Dedifferentiated amniotic fluid mesenchymal stem cell (primary cell): ENCODE measurements at regions not wholly inside any gene's neighbourhood (a gene's known extent, or its start where the extent isn't known, plus 50 kb on each side); places are given as distances from the start of the nearest gene placed in this dataset.
"Not testable (repeated sequence)": the region's sequence is repeated elsewhere in the genome, so short reads cannot be mapped to it uniquely, and the experiment has no call there.

ENCODE experiments used
- DNase-seq: peaks from one replicate; pipeline ENCODE4 v3.0.0-alpha.2; 2016; ENCODE audit errors: extremely low spot score

DNA sequence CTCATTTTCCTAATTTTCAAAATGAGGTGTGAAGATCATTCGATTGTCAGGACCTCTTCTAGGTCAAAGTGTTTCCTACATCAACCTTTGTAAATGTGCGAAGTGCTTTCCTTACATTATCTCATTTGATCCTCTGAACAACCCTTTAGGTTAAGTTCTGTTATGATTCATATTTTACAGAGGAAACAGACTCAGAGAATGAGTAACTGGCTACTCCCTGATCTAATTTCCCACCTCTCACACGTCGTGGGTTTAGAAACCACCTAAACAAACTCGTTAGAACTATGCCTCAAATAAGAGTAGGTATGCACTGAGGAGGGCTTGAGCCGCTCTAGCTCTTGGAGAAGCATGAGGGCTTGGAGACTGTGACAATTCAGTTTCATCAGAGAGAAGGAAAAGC lies 148.6 kb downstream of the CD47 start:
- DNase-seq = no peak

DNA sequence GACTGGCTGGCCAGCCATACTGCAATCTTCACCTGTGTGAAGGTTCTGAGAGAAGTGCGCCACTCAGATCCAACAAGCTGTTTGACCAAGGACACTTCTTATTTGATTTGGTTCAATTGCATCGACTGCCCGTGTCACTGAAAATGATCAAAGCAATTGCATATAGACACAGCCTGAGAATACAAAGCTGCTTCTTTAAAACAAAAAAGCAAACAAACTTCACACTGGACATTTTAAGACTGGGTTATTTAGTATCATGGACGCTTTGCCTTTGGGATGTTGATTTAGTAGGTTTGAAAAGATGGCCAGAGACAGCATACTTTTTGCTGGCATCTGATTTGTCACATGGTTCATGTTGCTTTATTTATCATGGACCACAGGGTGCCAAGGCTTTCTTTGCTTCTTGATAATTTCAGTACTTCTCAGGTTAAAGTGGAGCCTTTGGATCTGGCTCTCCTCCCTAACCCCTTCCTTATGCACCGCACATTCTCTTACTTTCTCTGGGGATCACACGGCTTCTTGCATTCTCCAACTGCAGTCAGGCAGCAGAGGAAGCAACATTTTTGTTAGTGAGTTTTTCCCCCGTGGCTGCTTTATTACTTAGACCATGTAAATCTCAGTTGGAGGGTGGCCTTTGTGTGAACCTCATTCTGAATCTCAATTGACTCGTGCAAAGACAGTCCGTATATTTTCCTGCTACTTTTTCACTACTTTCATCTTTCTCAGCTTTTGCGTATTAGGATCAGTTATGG lies 151.0 kb downstream of the CD47 start:
- DNase-seq = no peak

GRCh38 chr3:107938143-107938542 lies 152.7 kb downstream of the CD47 start:
- DNase-seq = peak; percentile 62

GRCh38 chr3:107934808-107935207 lies 156.0 kb downstream of the CD47 start:
- DNase-seq = no peak

DNA sequence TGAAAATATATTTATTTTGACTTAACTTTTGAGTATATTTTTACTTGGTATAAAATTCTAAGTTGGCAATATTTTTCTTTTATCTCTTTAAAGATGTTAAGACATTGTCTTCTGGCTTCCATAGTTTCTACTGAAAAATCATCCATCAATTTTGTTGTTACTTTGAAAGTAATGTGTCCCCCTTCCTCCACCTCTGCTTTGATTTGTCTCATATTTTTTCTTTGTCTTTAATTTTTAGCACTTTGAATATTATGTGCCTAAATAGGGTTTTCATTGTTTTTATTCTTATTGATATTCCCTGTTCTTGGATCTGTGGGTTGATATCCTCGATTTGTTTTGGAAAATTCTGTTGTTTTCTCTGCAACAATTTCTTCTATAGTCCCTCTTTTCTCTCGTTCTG lies 157.4 kb downstream of the CD47 start:
- DNase-seq = no peak

- no peak for DNase-seq
These were observed 159.5 kb downstream of the CD47 start for GRCh38 chr3:107931326-107931725.

DNA sequence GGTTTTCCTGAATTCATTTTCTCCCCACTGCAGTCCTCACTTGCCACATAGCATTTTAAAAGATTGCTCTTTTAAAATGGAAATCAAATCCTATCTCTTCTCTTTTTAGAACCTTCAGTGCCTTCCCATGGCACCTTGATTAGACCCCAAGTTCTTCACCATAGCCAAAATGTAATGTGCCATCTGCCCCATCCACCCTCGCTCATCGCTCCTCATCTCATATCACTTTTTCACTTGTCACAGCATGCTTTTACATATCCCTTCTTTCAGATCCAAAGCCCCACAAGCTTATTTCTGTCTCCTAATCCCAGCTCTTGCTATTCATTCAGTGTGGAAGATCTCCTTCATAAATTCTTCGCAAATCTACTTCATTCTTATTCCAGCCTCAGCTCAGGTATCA lies 161.7 kb downstream of the CD47 start:
- DNase-seq = no peak

DNA sequence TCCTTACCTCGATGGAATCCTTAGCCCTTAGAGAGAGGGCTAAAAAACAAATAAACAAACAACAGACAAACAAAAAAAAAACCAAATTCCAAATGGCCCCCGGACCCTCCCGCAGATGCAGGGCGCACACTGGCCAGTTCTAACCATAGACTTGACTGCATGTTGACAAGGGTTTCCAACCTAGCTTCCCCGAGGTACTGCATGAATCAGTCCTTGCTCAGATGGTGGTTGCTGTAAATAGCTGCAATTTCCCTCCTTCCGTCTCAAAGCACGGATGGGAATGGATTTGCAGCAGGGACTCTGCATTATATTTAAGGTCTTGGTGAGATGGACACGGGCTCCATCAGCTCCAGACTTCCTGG lies 162.8 kb downstream of the CD47 start:
- no peak for DNase-seq

GRCh38 chr3:107927361-107928083 lies 163.3 kb downstream of the CD47 start:
- DNase-seq = peak; percentile 73

GRCh38 chr3:107925851-107926250 lies 165.0 kb downstream of the CD47 start:
- no peak for DNase-seq

GRCh38 chr3:107921038-107921437 lies 169.8 kb downstream of the CD47 start:
- no peak for DNase-seq

GRCh38 chr3:107920538-107920937 lies 170.3 kb downstream of the CD47 start:
- no peak for DNase-seq

GRCh38 chr3:107919239-107919638 lies 171.6 kb downstream of the CD47 start:
- no peak for DNase-seq

GRCh38 chr3:107916171-107916570 lies 174.7 kb downstream of the CD47 start:
- DNase-seq = no peak

DNA sequence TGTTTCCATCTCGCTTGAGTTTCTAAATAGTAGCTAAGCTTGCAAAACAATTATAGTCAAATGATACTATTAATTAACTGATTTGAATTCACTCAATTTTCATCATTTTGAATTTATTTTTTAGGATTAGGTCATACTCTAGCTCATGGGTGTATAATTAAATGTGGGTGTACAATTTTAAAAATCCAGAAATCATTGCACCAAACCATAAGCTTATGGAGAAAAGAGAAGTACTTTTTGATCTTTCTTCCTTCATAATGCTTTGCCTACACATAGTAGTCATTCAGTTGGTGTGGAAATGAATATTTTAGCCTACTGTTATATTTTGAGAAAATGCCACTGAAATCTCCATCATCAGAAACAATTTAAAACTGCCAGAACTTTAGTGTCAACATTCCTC lies 175.1 kb downstream of the CD47 start:
- DNase-seq = no peak

GRCh38 chr3:107913701-107914100 lies 177.1 kb downstream of the CD47 start:
- DNase-seq = no peak

GRCh38 chr3:107911337-107912000 lies 179.4 kb downstream of the CD47 start:
- DNase-seq = no peak

- no peak for DNase-seq
These were observed 180.0 kb downstream of the CD47 start for GRCh38 chr3:107910713-107911259.

- not testable (repeated sequence) for DNase-seq
These were observed 181.2 kb downstream of the CD47 start for GRCh38 chr3:107909583-107909982.

DNA sequence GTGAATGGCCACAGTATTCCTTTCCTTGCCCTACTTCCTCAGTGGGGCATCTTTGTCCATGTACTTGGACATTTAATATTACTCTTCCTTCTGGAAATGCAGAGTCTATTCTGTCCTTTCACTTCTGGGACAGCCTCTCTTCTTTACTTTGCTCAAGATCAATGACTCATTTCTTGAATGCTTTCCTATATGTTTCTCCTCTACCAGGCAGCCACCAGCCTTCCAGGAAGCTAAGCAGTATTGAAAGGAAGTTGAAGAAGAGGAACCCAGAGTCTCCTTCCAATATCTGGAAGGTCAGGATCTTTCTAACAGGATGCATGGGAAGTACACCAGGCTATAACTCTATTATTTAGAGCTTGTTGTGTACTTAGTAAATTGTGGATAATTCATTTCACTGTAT lies 182.8 kb downstream of the CD47 start:
- no peak for DNase-seq

DNA sequence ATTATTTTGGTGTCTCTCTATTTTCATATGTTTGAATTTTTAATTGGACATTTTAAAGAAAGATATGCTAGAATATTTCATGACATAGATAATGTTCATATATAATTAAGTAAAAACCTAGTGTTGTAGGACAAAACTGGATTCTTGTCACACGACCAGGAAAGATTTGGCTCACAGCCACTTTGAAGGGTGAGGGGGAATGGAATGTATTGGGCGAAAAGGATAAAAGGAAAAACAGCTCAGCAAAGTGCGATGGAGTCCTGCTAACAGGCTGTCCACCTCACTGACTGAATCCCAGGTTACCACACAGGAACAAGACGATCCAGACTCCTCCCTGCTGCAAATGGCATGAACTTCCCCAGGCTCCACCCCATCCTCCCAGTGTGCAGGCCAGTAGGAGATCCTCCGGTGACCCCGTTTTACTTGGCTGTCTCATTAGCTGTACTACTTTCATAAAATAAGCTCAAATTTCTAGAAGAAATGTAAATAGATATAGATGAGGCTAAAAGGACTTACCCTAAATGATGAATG lies 186.2 kb downstream of the CD47 start:
- no peak for DNase-seq

GRCh38 chr3:107899990-107900651 lies 190.7 kb downstream of the CD47 start:
- no peak for DNase-seq
